Muscle of leg (tissue), 3 donors: ENCODE measurements at regions not wholly inside any gene's neighbourhood (a gene's known extent, or its start where the extent isn't known, plus 50 kb on each side); places are given as distances from the start of the nearest gene placed in this dataset.

Experiments
- DNase-seq: peaks from one replicate; pipeline ENCODE4 v3.0.0; 2013
- H3K27ac ChIP-seq: one replicate; pipeline ENCODE4 v1.5.1; 2013; ENCODE audit warnings: mild to moderate bottlenecking, low read length, control low read depth
- H3K27me3 ChIP-seq: one replicate; pipeline ENCODE4 v1.6.1; 2013; ENCODE audit warnings: low read length; ENCODE audit not compliant: control insufficient read depth, insufficient read depth
- H3K36me3 ChIP-seq: one replicate; pipeline ENCODE4 v1.6.1; 2013; ENCODE audit warnings: low read length; ENCODE audit not compliant: control insufficient read depth, insufficient read depth
- H3K4me1 ChIP-seq: one replicate; pipeline ENCODE4 v1.6.1; 2013; ENCODE audit warnings: low read length; ENCODE audit not compliant: control insufficient read depth, insufficient read depth
- H3K4me3 ChIP-seq: one replicate; pipeline ENCODE4 v1.5.1; 2013; ENCODE audit warnings: low read length, control low read depth
- H3K9me3 ChIP-seq: replicated peaks from 2 replicates; pipeline ENCODE4 v1.6.1; 2013; ENCODE audit warnings: low read depth, low read length; ENCODE audit not compliant: control insufficient read depth
- WGBS: methylation state at CpG from one replicate; pipeline ENCODE4 v1.1.5; 2013; ENCODE audit warnings: missing lambda C conversion rate; ENCODE audit not compliant: insufficient coverage; 5-methylcytosine and 5-hydroxymethylcytosine counted together

DNA sequence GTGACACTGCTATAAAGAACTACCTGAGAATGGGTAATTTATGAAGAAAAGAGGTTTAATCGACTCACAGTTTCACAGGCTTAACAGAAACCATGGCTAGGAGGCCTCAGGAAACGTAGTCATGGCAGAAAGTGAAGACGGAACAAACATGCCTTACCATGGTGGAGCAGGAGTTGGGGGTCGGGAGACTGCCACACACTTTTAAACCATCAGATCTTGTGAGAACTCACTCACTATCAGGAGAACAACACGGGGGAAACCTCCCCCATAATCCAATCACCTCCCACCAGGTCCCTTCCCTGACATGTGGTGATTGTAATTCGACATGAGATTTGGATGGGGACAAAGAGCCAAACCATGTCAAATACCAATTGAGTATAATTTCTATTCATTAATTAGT lies 2392.6 kb upstream of the C9orf72 start:
- WGBS = 88% methylated on average over 1 of the region's 6 CpGs
- Histone ChIP-seq H3K27ac (no peak overlapping the region), H3K36me3 (no peaks in the 10 kb centered on the region), H3K4me3 (no peak overlapping the region), H3K9me3 (no peaks in the 10 kb centered on the region), H3K4me1 (no peaks in the 10 kb centered on the region), H3K27me3 (no peaks in the 10 kb centered on the region)
- no peak for DNase-seq

GRCh38 chr9:29966247-29966646 lies 2393.0 kb upstream of the C9orf72 start:
- no peak for DNase-seq
- no peaks in the 10 kb centered on the region for H3K9me3 ChIP-seq
- no peak overlapping the region for H3K4me3 ChIP-seq
- H3K27me3 ChIP-seq = no peaks in the 10 kb centered on the region
- H3K36me3 ChIP-seq = no peaks in the 10 kb centered on the region
- WGBS = no CpG with 5 or more reads among the region's 2 CpGs
- no peaks in the 10 kb centered on the region for H3K4me1 ChIP-seq
- no peak overlapping the region for H3K27ac ChIP-seq

DNA sequence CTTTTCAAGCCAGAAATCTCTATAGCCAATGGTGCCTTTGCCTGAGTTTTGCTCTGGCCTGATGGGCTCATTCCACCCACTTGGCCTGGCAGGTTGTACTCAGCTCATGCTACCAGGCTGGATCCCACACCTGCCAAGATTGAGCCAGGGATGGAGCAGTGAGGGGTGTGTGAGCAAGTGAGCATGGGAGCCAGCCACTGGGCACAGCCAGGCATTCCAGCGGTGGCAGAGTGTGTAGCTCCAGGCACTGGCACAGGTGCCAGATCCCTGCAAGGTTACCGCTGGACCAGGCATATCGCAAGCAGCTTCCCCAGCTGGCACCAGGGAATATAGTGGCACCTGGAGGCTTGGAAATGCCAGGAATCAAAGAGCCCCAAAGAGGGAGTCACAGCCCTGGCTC lies 2395.6 kb upstream of the C9orf72 start:
- Histone ChIP-seq H3K4me3 (no peak overlapping the region), H3K27me3 (no peaks in the 10 kb centered on the region), H3K9me3 (no peaks in the 10 kb centered on the region), H3K27ac (no peak overlapping the region), H3K4me1 (no peaks in the 10 kb centered on the region), H3K36me3 (no peaks in the 10 kb centered on the region)
- 98% methylated on average over 3 of the region's 3 CpGs for WGBS
- DNase-seq = no peak

GRCh38 chr9:29969408-29969807 lies 2396.1 kb upstream of the C9orf72 start:
- no peak for DNase-seq
- H3K4me1 ChIP-seq = no peaks in the 10 kb centered on the region
- H3K27me3 ChIP-seq = no peaks in the 10 kb centered on the region
- H3K36me3 ChIP-seq = no peaks in the 10 kb centered on the region
- WGBS = 87% methylated on average over 5 of the region's 5 CpGs
- H3K9me3 ChIP-seq = no peaks in the 10 kb centered on the region
- H3K27ac ChIP-seq = no peak overlapping the region
- no peak overlapping the region for H3K4me3 ChIP-seq

DNA sequence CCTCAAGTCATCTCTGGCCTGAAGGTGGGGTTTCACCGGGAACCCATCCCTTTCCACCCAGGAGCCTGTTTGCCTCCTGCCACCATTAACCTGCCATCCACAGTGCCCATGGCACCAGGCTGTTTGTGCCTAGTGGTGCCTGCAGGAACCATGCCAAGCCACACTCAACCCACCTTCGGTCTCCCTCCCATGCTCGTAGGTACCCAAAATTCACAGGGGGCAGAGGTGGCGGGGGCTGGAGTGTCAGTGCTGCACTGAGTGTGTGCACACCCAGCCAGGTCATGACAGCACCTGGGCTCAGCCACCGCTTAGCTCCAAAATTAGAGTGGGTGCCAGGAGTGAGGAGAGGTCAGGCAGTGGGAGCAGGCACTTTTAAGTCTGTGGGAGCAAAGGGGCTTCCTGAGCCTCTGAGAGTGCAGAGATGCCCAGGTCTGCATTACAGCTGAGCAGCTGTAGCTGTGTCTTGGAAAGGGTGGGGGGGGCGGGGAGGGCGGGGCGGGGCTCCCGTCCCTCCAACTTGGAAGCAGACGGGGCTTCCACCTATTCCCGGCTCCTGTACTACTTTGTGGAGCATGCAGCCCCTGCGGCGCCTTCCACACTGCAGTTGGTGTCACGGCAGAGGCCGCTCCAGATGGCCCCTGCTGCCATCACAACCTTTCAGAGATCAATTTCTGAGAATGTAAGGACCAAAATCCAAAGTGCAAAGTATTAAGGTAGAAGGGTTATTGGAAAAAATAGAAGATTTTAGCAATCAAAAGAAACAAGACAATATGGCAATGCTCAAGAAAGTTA lies 2396.8 kb upstream of the C9orf72 start:
- H3K9me3 ChIP-seq = no peaks in the 10 kb centered on the region
- no peak overlapping the region for H3K27ac ChIP-seq
- H3K27me3 ChIP-seq = no peaks in the 10 kb centered on the region
- no peaks in the 10 kb centered on the region for H3K36me3 ChIP-seq
- no peak overlapping the region for H3K4me3 ChIP-seq
- no peaks in the 10 kb centered on the region for H3K4me1 ChIP-seq
- DNase-seq = no peak
- WGBS = 78% methylated on average over 7 of the region's 15 CpGs

- no peak for DNase-seq
- Histone ChIP-seq H3K4me3 (no peak overlapping the region), H3K27me3 (no peaks in the 10 kb centered on the region), H3K9me3 (no peaks in the 10 kb centered on the region), H3K4me1 (no peaks in the 10 kb centered on the region), H3K36me3 (no peaks in the 10 kb centered on the region), H3K27ac (no peak overlapping the region)
- WGBS = no CpG with 5 or more reads among the region's 1 CpG
These were observed 2400.9 kb upstream of the C9orf72 start for GRCh38 chr9:29974197-29974596.

DNA sequence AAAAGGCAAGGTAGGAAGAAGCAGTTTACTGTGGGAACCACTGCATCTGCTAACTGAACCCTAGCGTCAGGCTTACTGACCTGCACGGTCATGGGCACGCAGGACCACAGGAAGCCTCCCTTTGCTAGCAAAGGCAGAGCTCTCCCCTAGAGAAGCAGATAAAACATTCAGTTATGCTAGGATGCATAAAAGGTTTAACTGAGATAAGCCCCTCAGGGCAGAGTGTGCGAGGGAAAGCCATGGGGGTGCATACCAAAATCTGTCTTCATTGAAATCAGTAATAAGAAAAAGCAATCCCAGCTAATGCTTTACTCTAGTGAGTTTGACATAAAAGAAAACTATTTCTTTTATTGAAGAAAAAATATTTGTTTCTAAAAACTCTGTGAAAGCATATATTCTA lies 2403.7 kb upstream of the C9orf72 start:
- Histone ChIP-seq H3K4me3 (no peak overlapping the region), H3K9me3 (no peaks in the 10 kb centered on the region), H3K36me3 (no peaks in the 10 kb centered on the region), H3K4me1 (no peaks in the 10 kb centered on the region), H3K27ac (no peak overlapping the region), H3K27me3 (no peaks in the 10 kb centered on the region)
- WGBS = 75% methylated on average over 2 of the region's 4 CpGs
- no peak for DNase-seq

GRCh38 chr9:29981013-29981412 lies 2403.4 kb upstream of the ACO1 start:
- Histone ChIP-seq H3K27ac (no peak overlapping the region), H3K9me3 (no peaks in the 10 kb centered on the region), H3K36me3 (no peaks in the 10 kb centered on the region), H3K4me3 (no peak overlapping the region), H3K4me1 (no peaks in the 10 kb centered on the region), H3K27me3 (no peaks in the 10 kb centered on the region)
- no peak for DNase-seq
- WGBS = 46% methylated on average over 3 of the region's 4 CpGs

DNA sequence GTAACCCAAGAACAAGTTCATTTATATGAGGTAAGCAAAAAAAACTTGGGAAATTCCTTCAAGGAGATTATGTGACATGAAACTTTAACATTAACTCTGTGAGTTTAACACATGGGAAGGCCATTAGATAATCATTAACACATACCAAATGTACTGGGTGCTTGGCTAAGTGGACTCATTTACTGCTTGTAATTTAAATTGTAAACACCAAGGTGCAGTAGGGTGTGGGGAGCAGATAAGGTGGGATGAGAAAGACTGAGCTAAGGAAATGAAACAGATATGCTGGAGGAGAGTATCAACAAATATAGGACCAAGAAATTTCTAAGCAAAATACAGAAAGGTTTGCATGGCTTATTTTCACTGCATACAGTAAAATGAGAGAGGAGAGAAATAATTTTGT lies 2384.8 kb upstream of the ACO1 start:
- H3K4me1 ChIP-seq = no peaks in the 10 kb centered on the region
- DNase-seq = no peak
- no peak overlapping the region for H3K27ac ChIP-seq
- H3K27me3 ChIP-seq = no peaks in the 10 kb centered on the region
- no peak overlapping the region for H3K4me3 ChIP-seq
- H3K9me3 ChIP-seq = peaks cover 7% of the 10 kb centered on the region
- H3K36me3 ChIP-seq = no peaks in the 10 kb centered on the region

- no peak overlapping the region for H3K4me3 ChIP-seq
- H3K27ac ChIP-seq = no peak overlapping the region
- WGBS = no CpG with 5 or more reads among the region's 3 CpGs
- H3K27me3 ChIP-seq = no peaks in the 10 kb centered on the region
- H3K36me3 ChIP-seq = no peaks in the 10 kb centered on the region
- H3K4me1 ChIP-seq = no peaks in the 10 kb centered on the region
- H3K9me3 ChIP-seq = no peaks in the 10 kb centered on the region
- no peak for DNase-seq
These were observed 2373.8 kb upstream of the ACO1 start for GRCh38 chr9:30010691-30011090.

DNA sequence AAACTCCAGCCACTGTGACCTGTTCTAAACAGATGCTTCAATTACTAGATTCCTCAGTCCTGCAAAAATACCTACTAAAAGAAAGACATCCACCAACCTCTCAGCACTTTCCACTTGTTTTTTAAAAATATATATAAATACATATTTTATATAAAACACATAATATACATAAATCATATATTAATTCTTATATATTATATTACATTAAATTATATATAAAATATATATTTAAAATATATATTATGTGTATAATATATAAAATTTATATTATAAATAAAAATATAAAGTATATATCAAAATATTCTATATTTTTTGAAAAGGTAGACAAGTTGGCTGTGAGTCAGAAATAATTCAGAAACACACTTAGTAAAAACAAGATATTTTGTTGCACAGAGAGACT lies 2371.8 kb upstream of the ACO1 start:
- no peak overlapping the region for H3K27ac ChIP-seq
- no peak overlapping the region for H3K4me3 ChIP-seq
- no peak for DNase-seq
- no peaks in the 10 kb centered on the region for H3K4me1 ChIP-seq
- H3K27me3 ChIP-seq = no peaks in the 10 kb centered on the region
- H3K9me3 ChIP-seq = no peaks in the 10 kb centered on the region
- H3K36me3 ChIP-seq = no peaks in the 10 kb centered on the region
